HG02798 (cell line): ENCODE measurements at regions not wholly inside any gene's neighbourhood (a gene's known extent, or its start where the extent isn't known, plus 50 kb on each side); places are given as distances from the start of the nearest gene placed in this dataset.
"Not testable (repeated sequence)": the region's sequence is repeated elsewhere in the genome, so short reads cannot be mapped to it uniquely, and the experiment has no call there.

ENCODE experiments used
- ATAC-seq: cut with Tn5 transposase; IDR thresholded peaks from one replicate; pipeline ENCODE4 v1.9.1; 2021; ENCODE audit warnings: mild to moderate bottlenecking; ENCODE audit not compliant: unreplicated experiment, poor library complexity

GRCh38 chr3:194877291-194878119 is 191.8 kb downstream of the FAM43A start:
- no peak for ATAC-seq

- ATAC-seq: no peak
Measured at GRCh38 chr3:194879126-194879877, 193.6 kb downstream of the FAM43A start.

GRCh38 chr3:194879991-194880939 is 194.6 kb downstream of the FAM43A start:
- ATAC-seq: no peak

GRCh38 chr3:194880940-194881925 is 195.6 kb downstream of the FAM43A start:
- ATAC-seq: no peak

- no peak for ATAC-seq
Measured at GRCh38 chr3:194884649-194885315, 199.1 kb downstream of the FAM43A start.

- ATAC-seq: no peak
Measured at GRCh38 chr3:194885766-194886165, 200.1 kb downstream of the FAM43A start.

- ATAC-seq: no peak
Measured at GRCh38 chr3:194886836-194887235, 201.2 kb downstream of the FAM43A start.

GRCh38 chr3:194888062-194888461 is 202.4 kb downstream of the FAM43A start:
- ATAC-seq: not testable (repeated sequence)

GRCh38 chr3:194888916-194889315 is 203.2 kb downstream of the FAM43A start:
- no peak for ATAC-seq

GRCh38 chr3:194890091-194890490 is 204.4 kb downstream of the FAM43A start:
- no peak for ATAC-seq

- ATAC-seq: no peak
Measured at GRCh38 chr3:194893121-194893987, 207.7 kb downstream of the FAM43A start.

- ATAC-seq: no peak
Measured at GRCh38 chr3:194894538-194894937, 208.9 kb downstream of the FAM43A start.

- ATAC-seq: no peak
Measured at GRCh38 chr3:194900854-194901522, 215.3 kb downstream of the FAM43A start.

- ATAC-seq: not testable (repeated sequence)
Measured at GRCh38 chr3:194903447-194903846, 217.8 kb downstream of the FAM43A start.

GRCh38 chr3:194904999-194905398 is 219.3 kb downstream of the FAM43A start:
- ATAC-seq: not testable (repeated sequence)

GRCh38 chr3:194905696-194906095 is 220.0 kb downstream of the FAM43A start:
- no peak for ATAC-seq

- no peak for ATAC-seq
Measured at GRCh38 chr3:194906229-194906629, 220.5 kb downstream of the FAM43A start.
